ENCODE measurements at regions not wholly inside any gene's neighbourhood (a gene's known extent, or its start where the extent isn't known, plus 50 kb on each side); places are given as distances from the start of the nearest gene placed in this dataset.

DNA sequence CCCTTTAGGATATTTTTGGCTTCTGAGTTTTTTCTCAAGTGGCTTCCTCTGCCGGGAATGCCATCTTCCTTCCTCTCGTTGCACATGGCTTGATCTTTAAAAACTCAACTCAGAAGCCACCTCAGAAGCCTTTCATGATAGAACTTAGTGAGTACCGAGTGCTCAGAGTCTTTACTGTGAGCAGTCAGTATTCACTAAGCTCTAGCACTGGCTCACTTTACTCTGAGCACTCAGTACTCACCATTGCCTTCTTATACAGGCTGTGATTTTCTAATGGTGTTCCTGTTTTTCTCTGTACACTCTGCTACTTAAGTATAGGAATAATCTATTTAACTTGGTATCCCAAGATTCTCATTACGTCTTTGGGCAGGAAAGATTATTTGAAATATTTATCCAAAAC lies 116.2 kb downstream of the PFDN4 start:
- TF ChIP-seq POLR2AphosphoS5 (IDR thresholded peaks at IDR 0.05; ENCODE audit: low read depth) (no peak), GABPA (IDR thresholded peaks at IDR 0.05; ENCODE audit: low read depth) (no peak), REST (IDR thresholded peaks at IDR 0.05; ENCODE audit: insufficient replicate concordance, low read depth) (no peak), SPI1 (IDR thresholded peaks at IDR 0.05; ENCODE audit: borderline replicate concordance, low read depth) (no peak)
- TF ChIP-seq, protein P1, sequence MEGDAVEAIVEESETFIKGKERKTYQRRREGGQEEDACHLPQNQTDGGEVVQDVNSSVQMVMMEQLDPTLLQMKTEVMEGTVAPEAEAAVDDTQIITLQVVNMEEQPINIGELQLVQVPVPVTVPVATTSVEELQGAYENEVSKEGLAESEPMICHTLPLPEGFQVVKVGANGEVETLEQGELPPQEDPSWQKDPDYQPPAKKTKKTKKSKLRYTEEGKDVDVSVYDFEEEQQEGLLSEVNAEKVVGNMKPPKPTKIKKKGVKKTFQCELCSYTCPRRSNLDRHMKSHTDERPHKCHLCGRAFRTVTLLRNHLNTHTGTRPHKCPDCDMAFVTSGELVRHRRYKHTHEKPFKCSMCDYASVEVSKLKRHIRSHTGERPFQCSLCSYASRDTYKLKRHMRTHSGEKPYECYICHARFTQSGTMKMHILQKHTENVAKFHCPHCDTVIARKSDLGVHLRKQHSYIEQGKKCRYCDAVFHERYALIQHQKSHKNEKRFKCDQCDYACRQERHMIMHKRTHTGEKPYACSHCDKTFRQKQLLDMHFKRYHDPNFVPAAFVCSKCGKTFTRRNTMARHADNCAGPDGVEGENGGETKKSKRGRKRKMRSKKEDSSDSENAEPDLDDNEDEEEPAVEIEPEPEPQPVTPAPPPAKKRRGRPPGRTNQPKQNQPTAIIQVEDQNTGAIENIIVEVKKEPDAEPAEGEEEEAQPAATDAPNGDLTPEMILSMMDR (IDR thresholded peaks at IDR 0.05; ENCODE audit: insufficient read depth, low read length): no peak

Data from HL-60 (cell line).